ENCODE measurements at regions not wholly inside any gene's neighbourhood (a gene's known extent, or its start where the extent isn't known, plus 50 kb on each side); places are given as distances from the start of the nearest gene placed in this dataset.
"Not testable (repeated sequence)": the region's sequence is repeated elsewhere in the genome, so short reads cannot be mapped to it uniquely, and the experiment has no call there.

DNA sequence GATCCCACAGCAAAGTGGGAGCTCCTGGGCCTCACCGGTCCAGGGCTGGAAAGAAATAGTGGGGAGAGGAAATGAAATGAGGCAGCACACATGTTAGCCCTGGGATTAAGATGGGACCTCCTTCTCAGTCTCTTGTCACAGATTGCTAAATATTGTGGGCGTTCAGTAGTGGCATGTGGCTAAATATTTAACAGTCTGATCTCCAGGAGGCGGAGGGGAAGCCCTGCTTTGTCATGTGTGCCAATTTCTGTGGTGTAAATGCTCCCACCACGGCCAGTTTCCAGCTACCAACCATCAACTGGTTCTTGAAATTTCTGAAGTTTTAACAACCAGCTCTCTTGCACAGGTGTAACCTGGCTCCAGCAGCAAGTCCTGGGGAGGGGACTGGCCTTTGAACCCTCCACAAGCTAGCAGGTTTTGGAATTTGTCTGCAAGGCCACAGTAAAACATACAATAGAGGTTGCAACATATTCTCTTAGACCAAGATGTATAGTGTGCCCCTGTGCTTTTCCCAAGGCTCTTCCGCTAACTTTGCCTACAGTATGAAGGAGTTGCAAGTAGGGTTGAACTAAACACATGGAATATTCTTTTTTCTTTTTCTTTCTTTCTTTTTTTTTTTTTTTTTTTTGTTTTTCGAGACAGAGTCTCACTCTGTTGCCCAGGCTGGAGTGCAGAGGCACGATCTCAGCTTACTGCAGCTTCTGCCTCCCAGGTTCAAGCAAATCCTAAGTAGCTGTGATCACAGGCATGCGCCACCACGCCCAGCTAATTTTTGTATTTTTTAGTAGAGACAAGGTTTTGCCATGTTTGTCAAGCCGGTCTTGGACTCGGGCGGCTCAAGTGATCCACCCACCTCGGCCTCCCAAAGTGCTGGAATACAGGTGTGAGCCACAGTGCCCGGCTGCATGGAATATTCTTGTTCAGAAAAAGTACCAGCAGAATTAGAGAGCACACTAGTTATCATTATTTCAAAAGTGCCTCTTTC is 103.1 kb upstream of the PCBD1 start:
- DNase-seq: no peak

DNA sequence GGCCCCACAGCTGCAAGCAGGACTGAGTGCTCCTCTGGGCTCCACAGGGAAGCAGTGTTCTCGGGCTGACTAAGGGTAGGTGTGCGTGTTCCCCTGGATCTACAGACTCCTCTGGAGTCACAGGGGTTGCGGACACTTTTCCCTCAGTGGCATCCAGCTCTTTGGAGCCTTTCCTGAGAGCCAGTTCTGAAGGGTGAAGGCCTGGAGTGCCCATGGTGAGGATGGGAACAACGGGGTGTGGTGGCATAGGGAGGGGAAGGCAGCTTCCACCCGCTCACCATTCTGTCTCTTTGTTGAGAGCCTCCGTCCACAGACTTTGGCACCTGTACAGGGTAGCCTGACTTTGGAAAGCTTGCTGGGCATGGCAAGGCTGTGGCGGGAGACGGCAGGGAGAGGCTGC is 104.1 kb upstream of the PCBD1 start:
- no peak for DNase-seq

DNA sequence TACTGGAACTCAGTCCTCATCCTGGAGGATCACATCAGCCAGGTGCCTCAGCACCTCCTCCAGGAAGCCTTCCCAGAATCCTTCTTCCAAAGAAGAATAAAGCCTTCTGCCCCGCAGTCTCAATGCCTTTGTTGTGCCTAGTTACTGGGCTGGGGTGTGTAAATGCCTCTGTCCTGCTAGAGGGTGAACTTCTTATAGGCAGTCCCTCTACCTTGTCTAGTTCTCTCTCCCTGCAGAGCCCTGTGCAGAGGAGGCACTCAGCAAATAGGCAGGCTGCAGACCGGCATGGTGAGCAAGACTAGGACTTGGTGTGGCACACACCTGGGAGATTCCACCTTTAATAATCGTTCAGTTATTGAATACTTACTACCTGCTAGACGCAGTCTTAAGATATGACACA is 104.7 kb upstream of the PCBD1 start:
- no peak for DNase-seq

DNA sequence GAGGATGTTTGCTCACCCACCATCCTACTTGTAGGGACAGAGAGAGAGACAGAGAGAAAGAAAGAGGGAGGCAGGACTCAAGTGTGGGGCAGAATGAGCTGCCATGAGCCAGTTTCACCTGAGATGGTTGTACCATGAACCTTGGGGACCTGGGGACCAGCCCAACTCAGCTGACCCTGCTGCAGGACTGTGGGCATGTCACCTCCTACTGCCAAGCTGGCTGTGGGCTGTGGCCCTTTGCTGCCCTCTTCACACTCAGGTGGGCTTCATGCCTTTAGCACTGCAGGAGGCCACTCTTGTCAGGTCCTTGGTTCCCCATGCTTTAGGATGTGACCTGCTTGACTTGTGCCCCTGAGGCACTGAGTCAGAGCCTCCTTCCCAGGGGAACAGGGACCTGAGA is 108.2 kb upstream of the PCBD1 start:
- DNase-seq: no peak

DNA sequence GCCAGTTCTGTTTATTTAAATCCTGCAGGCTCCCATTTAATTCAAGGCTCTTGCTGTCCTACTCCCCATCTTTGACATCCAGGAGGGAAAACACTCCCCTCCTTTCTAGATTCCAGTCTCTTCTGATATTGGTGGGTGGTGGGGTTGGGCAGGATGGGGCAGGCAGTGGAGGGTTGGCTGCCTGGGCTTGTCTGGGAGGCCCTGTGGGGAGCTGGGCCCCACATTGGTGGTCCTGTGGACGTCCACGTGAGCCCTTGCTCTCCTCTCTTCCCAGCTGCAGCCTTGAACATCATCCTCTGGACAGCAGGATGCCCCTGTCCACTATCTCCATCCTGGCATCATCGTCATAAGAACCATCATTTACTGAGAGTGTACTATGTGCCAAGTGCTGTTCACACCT is 108.9 kb upstream of the PCBD1 start:
- no peak for DNase-seq

DNA sequence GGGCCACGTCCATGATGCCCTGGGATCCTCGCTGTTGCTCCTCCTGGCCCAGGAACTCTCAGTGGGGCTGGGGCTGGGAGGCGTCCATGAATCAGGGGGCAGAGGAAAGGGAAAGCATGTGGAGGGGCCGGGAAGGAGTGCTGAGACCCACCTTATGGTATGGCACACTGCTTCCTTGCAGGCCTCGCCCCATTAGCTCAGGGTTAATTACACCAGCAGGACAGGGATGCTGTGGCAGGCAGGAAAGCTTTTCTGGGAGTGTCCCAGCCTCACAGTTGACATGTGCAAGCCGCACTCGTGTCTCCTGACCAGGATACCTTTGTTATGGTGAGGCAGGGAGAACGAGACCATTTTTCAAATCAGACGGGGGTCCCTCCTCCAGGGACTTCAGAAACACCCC is 109.7 kb upstream of the PCBD1 start:
- DNase-seq: no peak

DNA sequence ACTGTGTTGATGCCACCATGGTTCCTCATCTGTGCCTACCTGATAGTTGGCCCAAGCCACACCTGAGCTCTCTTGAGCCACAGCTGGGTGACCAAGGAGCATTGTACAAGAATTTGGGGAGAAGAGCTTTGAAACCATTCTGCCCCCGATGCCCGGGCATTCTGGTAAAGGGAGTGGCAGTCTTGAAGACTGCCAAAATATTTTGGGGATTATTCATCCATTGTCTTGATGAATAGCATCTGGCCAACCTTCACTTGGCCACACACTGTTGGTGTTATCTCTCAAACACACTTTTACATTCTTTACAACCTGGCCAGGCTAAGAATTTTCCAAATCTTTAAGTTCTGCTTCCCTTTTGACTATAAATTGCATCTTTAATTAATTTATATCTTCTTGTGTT is 113.1 kb upstream of the PCBD1 start:
- DNase-seq: no peak

DNA sequence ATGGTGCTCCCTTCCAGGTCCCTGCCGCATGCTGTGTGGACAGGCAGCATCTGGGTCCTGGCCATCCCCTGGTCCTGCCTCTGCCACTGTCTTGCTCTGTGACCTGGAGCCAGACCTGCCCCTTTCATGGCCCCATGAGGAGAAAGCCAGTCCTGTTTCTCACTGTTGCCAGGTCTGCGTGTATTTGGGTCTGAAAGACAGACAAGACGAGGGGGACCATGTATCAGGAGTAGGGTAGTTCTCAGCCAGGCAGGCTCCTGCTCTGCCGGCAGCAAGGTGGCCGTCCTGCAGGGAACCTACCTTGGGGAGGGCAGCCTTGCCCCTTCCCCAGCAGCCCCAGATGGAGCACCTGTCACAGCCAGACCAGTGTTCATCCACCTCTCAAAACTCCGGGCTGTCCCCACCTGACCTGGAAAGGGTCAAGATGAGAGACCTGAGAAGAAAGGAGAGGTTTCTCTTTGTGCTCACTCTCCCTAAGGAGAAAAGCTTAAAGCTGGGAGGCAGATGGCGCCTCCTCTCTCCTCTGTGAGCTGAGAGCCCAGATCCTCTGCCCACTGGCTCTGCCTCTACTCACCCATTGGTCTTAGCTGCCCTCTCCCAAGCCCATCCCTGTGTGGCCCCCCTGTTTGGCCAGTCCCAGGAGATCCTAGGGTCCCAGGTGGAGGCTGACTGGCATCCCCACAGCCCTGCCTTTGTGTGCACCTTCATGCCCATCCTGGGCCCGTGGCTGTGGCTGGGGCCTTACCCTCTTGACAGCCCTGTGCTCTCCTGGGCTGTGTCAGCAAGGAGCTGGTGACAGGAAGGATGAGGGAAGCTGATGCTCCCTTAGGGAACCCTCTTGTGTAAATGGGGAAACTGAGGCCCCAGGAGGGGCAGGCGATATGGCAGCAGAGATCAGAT is 116.1 kb upstream of the PCBD1 start:
- DNase-seq: no peak

DNA sequence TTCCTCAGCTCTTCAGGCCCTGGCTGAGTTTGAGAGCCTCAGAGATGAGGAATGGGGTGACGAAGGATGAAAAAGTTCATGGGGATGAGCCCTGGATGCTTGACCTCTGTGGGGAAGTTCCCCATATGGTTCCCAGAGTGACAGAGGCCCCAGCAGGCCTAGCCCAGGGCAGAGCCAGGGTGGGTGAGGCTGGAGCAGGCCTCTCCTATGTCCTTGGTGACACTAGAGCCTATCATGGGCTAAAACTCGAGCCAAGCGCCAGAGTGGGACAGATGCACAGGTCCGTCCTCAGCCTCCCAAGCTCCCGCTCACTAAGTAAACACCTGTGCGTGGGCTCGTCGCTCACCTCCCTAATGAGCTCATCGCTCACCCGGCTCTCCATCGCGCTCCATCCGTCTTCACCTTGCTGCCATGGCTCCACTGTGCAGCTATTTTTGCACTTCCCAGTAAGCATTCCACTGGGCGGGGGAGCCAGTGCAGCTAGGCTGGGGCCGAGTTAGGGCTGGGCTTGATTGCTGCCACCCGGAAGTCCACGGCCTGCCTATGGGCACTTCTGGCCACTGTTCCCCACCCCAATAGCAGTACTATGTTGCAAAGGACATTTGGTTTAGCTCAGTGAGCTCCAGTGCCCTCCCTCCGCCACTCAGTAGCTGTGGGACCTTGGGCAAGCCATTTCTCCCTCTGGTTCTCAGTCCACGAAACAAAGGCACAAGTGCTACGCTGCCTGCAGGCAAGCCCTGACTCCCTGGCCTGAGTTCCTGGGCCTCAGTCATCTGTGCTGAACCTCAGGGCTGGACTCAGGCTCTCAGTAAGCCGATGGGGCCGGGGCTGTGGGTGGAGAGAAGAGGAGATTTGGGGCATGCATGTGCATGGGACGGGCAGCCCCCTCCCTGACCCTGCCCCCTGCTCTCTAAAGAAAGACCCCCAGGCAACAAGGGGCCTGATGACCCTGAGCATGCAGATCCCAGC is 117.3 kb upstream of the PCBD1 start:
- no peak for DNase-seq

DNA sequence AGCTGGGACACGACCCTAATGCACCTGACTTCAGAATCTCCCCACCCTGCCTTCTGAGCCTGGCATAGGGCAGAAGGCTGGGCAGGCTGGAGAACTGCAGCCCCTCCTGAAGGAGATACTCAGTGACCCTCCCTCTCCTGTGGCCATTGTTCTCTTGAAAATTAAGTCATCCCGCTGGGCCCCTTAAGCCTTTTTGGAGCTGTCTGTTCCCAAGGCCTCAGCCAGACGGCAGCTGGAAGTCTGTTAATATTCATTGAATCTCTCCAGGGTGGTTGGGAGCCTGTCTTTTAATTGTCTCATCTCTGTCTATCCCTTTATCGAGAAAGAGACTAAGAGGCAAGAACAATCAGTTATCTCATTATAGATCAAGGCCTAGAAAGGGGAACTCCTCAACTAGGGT is 118.1 kb upstream of the PCBD1 start:
- no peak for DNase-seq

DNA sequence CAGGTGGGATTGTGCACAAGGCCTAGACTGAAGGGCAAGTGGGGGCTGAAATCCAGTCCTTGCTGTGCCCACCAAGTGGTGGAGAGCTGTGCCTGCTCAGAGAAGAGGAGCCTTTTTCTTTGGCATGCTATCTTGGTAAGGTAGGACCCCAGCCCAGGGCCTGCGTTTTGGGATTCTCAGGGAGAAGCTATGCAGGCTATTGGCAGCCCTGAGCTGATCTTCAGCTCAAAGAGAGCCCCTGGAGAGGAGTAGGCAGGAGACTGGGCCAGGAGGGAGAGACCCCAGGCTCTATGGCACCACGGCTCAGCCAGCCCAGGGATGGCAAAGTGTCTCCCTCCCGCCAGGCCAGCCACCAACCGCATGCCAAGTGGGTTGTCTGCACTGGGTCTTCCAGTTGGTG is 119.2 kb upstream of the PCBD1 start:
- DNase-seq: no peak

DNA sequence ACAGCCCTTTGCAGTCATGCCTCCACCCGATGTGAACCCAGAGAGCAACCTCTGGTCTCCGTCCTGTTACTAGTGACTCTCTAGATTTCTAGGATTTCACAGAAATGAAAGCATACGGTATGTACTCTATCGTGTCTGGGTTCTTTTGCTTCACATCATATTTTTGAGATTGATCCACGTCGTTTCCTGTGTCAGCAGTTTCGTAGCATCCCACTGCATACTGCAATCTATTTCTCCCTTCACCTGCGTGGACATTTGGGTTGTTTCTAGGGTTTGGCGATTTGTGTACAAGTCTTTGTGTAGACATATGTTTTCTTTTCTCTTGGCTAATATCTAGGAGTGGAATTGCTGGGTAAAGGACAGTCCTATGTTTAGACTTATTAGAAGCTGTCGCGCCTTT is 119.8 kb upstream of the PCBD1 start:
- DNase-seq: no peak

DNA sequence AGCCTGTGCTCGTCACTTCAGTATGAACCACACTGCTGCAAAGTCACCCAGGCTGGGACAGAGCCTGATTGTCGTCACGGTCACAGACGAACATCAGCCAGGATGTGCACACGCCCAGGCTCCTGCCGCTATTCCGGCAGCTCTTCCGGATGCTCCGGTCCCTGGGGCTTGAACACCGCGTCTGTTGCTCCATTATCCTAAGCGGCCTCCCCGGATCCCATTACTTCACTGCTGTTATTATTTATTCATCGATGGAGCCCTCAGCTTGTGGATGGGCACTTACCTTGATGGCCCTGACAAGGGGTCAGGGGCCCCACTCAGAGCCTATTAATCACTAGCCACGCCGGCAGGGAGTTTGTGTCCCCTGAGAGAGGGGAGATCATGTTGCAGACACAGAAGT is 120.8 kb upstream of the PCBD1 start:
- DNase-seq: no peak

DNA sequence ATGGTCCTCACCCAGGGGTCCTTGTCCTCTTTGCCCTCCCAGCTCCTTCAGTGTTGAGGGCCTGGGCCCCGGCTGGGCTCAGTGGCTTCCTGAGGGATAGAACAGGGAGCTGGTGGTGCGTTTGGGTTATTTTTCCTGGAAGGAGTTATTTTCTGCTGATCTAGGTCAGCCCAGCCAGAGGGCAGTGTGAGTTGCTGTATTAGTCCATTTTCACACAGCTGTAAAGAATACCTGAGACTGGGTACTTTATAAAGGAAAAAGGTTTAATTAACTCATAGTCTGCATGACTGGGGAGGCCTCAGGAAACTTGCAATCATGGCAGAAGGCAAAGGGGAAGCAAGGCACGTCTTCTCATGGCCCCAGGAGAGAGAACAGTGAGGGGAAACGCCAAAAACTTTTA is 122.4 kb upstream of the PCBD1 start:
- no peak for DNase-seq

DNA sequence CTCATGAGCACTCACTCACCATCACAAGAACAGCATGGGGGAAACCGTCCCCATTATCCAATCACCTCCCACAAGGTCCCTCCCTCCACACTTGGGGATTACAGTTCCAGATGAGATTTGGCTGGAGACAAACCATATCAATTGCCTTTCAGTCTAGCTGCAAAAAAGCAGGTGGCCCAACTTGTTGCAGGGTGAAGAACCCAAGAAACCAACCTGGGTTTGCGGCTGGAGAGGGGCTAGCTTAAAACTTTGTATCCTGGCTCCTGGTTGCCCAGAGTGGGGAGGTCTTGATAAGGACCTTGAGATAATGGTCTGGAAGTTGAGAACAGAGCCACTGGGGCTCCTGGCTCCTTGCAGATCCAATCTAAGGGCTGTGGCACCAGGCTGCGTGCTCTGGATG is 122.8 kb upstream of the PCBD1 start:
- no peak for DNase-seq

DNA sequence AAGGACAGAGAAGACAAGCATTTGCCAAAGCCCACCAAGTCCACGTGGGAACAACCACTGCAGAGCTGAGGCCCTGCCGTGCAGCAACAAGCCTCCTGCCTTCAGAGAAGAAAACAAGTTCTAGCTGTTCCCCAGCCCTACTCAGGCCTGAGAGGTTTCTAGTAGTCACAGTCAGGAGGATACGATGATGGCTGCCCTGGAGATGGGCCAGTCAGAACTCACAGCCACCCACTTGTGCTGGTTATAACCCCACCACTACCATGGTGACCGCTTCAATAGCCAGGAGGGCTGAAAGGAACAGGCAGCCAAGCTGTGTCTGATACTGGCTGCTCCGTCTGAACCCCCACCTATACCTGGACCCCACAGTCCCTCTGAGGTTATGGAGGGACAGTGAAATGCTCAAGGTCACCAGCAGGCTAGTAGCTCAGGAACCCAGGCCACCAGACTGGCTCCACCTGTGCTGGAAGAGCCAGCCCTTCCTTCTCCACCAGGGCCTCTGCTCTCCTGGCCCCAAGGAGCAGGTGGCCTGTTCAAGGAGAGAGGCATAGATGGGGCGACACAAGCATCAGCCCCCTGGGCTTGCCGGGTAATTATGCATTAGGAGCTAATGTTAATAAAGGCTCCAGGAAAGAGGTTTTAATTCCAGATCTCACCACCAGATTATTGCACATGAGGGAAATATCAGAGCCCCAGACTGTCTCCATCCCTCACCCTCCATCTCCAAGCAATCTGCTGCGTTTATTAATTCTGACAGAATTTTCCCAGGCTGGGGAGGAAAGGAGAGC is 125.8 kb upstream of the PCBD1 start:
- no peak for DNase-seq

DNA sequence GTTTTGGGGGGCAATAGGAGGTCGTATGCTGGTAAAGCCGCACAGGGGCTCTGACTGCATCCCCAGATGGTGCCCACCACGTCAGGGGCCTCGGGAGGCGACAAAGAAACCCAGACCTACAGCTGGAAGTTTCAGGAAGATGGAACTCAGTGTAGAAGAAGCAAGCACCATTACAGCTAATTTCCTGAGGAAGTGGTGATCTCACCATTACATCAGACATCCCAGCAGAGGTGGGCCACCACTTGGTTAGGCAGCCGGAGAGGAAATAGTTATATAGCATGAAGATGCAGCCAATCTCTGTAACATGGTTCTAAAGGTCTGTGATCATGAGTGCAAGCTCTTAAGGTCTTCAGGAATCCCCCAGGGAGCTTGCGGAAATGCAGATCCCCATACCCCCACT is 127.3 kb upstream of the PCBD1 start:
- DNase-seq: no peak

DNA sequence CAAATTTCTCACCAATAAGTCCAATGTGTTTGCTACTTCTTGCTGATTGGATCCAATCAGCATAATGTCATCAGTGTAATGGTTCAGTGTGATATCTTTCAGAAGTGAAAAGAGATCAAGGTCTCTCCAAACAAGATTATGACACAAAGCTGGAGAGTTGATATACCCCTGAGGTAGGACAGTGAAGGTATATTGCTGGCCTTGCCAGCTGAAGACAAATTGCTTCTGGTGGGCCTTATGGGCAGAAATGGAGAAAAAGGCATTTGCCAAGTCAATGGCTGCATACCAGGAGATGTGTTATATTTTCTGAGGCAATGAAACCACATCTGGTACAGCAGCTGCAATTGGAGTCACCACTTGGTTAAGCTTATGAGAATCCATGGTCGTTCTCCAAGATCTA is 131.7 kb upstream of the PCBD1 start:
- DNase-seq: not testable (repeated sequence)

DNA sequence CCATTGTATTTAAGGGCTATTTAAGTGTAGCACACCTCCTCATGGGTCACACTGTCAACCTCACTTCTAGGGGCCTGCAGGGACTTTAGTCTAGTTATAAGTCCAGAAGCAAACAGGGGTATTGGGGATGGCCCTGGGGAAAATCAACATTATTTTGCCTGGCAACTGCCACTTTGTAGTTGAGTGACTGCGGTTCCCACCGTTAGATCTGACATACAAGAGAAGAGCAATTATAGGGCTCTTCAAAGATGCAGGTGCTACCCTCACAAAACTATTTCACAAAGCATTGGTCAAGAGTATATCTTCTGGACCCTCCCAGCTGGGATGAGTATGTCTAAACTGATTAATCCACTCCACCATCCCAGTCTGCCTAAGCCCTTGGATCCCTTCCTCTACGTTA is 133.0 kb upstream of the PCBD1 start:
- no peak for DNase-seq

DNA sequence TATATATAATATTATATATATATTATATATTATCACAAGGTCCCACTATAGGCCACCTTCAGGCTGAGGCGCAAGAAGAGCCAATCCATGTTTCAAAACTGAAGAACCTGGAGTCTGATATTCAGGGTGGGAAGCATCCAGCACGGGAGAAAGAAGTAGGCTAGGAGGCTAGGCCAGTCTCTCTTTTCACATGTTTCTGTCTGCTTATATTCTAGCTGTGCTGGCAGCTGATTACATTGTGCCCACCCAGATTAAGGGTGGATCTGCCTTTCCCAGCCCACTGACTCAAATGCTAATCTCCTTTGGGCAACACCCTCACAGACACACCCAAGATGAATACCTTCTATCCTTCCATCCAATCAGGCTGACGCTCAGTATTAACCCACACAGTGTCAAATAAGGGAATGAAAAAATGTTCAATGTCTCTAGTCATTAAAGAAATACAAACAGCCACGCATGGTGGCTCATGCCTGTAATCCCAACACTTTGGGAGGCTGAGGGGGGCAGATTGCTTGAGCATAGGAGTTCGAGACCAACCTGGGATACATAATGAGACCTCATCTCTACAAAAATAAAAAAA is 135.4 kb upstream of the PCBD1 start:
- DNase-seq: no peak

DNA sequence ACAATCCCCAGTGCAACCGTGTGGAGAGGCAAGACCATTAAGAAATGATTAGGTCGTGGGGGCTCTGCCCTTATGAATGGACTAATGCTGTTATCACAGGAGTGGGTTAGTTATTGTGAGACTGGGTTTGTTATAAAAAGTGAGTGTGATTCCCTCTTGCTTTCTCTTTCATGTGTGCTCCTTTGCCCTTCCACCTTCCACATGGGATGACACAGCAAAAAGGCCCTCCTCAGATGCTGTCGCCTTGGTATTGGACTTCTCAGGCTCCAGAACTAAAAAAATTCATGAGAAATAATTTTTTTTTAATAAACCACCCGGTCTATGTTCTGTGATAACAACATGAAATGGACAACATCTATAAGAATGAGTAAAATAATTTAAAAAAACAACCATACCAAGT is 136.1 kb upstream of the PCBD1 start:
- no peak for DNase-seq

DNA sequence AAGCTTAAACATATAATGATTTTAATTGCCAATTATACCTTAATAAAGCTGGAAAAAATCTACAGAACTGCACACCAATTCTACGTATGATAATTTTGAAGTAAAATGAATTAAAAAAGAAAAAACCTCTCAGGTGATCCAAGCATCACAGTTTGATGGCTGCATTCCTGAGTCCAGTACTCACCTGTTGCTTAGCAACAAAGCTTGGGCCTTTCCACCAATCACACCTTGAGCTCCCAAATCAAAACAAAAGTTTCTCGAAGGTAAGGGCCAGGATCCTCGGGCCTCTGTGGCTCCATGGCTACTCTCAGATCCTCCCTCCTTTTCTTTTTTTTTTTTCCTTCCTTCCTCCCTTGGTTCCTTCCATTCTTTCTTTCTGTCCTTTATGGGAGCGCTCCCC is 137.2 kb upstream of the PCBD1 start:
- no peak for DNase-seq
